ENCODE measurements at regions not wholly inside any gene's neighbourhood (a gene's known extent, or its start where the extent isn't known, plus 50 kb on each side); places are given as distances from the start of the nearest gene placed in this dataset.

GRCh38 chr12:88291498-88292131 lies 149.5 kb downstream of the TMTC3 start:
- no peaks in the 10 kb centered on the region for H3K36me3 ChIP-seq (ENCODE audit: control insufficient read depth, insufficient read depth, low read length)
- H3K9ac ChIP-seq, result no peak overlapping the region
- no peaks in the 10 kb centered on the region for H3K4me1 ChIP-seq
- no peak for TF ChIP-seq CTCF (IDR thresholded peaks at IDR 0.05)
- H3K4me2 ChIP-seq (ENCODE audit: low read length), result no peak overlapping the region
- no peaks in the 10 kb centered on the region for H3K79me2 ChIP-seq
- H3K4me3 ChIP-seq (ENCODE audit: low read depth, low read length), result no peak overlapping the region
- no peak overlapping the region for H2AFZ ChIP-seq
- no peak overlapping the region for H3K27ac ChIP-seq
- H3K9me3 ChIP-seq (ENCODE audit: control insufficient read depth, low read length), result no peaks in the 10 kb centered on the region
- H3K27me3 ChIP-seq (ENCODE audit: control insufficient read depth, insufficient read depth, low read length), result no peaks in the 10 kb centered on the region

- Histone ChIP-seq H3K27ac (no peak overlapping the region), H3K4me3 (ENCODE audit: low read depth, low read length) (no peak overlapping the region), H3K4me1 (no peaks in the 10 kb centered on the region), H3K36me3 (ENCODE audit: control insufficient read depth, insufficient read depth, low read length) (no peaks in the 10 kb centered on the region), H3K27me3 (ENCODE audit: control insufficient read depth, insufficient read depth, low read length) (no peaks in the 10 kb centered on the region), H3K9ac (no peak overlapping the region), H3K9me3 (ENCODE audit: control insufficient read depth, low read length) (no peaks in the 10 kb centered on the region), H3K4me2 (ENCODE audit: low read length) (no peak overlapping the region), H3K79me2 (no peaks in the 10 kb centered on the region), H2AFZ (no peak overlapping the region)
- no peak for TF ChIP-seq CTCF (IDR thresholded peaks at IDR 0.05)
Measured at GRCh38 chr12:88298014-88298682, 156.0 kb downstream of the TMTC3 start.

- no peak for TF ChIP-seq CTCF (IDR thresholded peaks at IDR 0.05)
- Histone ChIP-seq H3K4me3 (ENCODE audit: low read depth, low read length) (no peak overlapping the region), H3K9me3 (ENCODE audit: control insufficient read depth, low read length) (no peaks in the 10 kb centered on the region), H3K4me1 (no peaks in the 10 kb centered on the region), H2AFZ (no peak overlapping the region), H3K9ac (no peak overlapping the region), H3K4me2 (ENCODE audit: low read length) (no peak overlapping the region), H3K27me3 (ENCODE audit: control insufficient read depth, insufficient read depth, low read length) (no peaks in the 10 kb centered on the region), H3K36me3 (ENCODE audit: control insufficient read depth, insufficient read depth, low read length) (no peaks in the 10 kb centered on the region), H3K27ac (no peak overlapping the region), H3K79me2 (no peaks in the 10 kb centered on the region)
Measured at GRCh38 chr12:88298761-88299242, 156.7 kb downstream of the TMTC3 start.

- Histone ChIP-seq H3K9ac (no peak overlapping the region), H3K36me3 (ENCODE audit: control insufficient read depth, insufficient read depth, low read length) (no peaks in the 10 kb centered on the region), H3K27ac (no peak overlapping the region), H3K4me3 (ENCODE audit: low read depth, low read length) (no peak overlapping the region), H3K4me2 (ENCODE audit: low read length) (no peak overlapping the region), H2AFZ (no peak overlapping the region), H3K27me3 (ENCODE audit: control insufficient read depth, insufficient read depth, low read length) (no peaks in the 10 kb centered on the region), H3K4me1 (no peaks in the 10 kb centered on the region), H3K9me3 (ENCODE audit: control insufficient read depth, low read length) (no peaks in the 10 kb centered on the region), H3K79me2 (no peaks in the 10 kb centered on the region)
- no peak for TF ChIP-seq CTCF (IDR thresholded peaks at IDR 0.05)
Measured at GRCh38 chr12:88299567-88300101, 157.5 kb downstream of the TMTC3 start.

Measured in parathyroid adenoma (tissue), 2 donors.